ENCODE measurements at regions not wholly inside any gene's neighbourhood (a gene's known extent, or its start where the extent isn't known, plus 50 kb on each side); places are given as distances from the start of the nearest gene placed in this dataset.

DNA sequence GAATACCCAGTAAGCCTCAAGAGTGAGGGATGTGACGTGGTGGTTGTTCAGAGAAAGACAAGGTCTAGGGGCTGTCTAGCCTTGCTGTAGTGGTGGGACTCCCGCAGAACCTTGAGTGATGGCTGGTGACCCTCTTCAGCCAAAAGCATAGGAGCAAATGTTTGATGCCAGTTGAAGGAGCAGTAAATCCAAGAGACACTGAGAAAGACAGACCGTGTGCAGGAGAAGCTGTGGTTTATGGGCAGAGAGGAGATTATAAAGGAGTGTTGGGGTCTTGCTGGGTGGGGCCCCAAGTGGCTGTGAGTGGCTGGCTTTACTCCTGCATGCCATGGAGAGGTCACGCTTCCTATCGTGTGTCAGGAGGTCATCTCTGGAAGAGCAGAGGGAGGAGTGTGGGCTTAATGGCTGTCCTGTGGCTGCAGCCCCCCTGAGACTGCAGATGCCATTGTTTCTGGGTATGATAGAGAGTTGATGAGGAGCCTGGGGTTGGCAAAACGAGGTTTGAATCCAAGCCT is 152.0 kb upstream of the CCND2 start:
- Histone ChIP-seq H3K4me3 (replicated peaks in 1 of 3; ENCODE audit: insufficient read depth in 1 of 3, low read depth in 1 of 3, low read length in 3 of 3) (no peak overlapping the region), H3K27me3 (ENCODE audit: control insufficient read depth in 2 of 2, insufficient read depth in 2 of 2, low read length in 2 of 2) (no peaks in the 10 kb centered on the region), H3K9me1 (replicated peaks; ENCODE audit: control insufficient read depth, extremely low read depth, insufficient read depth, low read length) (no peaks in the 10 kb centered on the region), H4K20me1 (replicated peaks; ENCODE audit: control insufficient read depth, extremely low read depth, insufficient read depth, low read length) (no peaks in the 10 kb centered on the region), H3K9me3 (replicated peaks; ENCODE audit: control insufficient read depth, insufficient read depth, low read length) (no peaks in the 10 kb centered on the region), H3K79me2 (ENCODE audit: control insufficient read depth, insufficient read depth, low read length) (no peaks in the 10 kb centered on the region), H3K4me1 (ENCODE audit: control insufficient read depth, extremely low read depth, insufficient read depth, low read length) (no peaks in the 10 kb centered on the region), H3K9ac (replicated peaks; ENCODE audit: extremely low read depth, insufficient read depth, low read length) (no peak overlapping the region), H3K36me3 (ENCODE audit: control insufficient read depth in 2 of 2, extremely low read depth in 1 of 2, insufficient read depth in 2 of 2, low read length in 2 of 2) (no peaks in the 10 kb centered on the region), H3K4me2 (ENCODE audit: insufficient read depth, low read length) (no peak overlapping the region), H3K27ac (ENCODE audit: insufficient read depth, low read depth, low read length) (no peak overlapping the region), H2AFZ (ENCODE audit: low read depth, low read length) (no peak overlapping the region)
- ChIA-PET POLR2A (no interaction called here), CTCF (no interaction called here)
- BruUV-seq (replicated peaks) = no TSS peak
- intact Hi-C loops (cut with micrococcal nuclease) = no loop called here
- FAIRE-seq (no peak), DNase-seq (ENCODE audit: low read depth, low spot score) (no peak)
- dilution Hi-C loops (cut with MboI; ENCODE audit: extremely low pct_ligation_motif_present, low sequenced_read_pairs) = no loop called here
- TF ChIP-seq POLR2A (IDR thresholded peaks at IDR 0.05; ENCODE audit: low read depth, low read length) (no peak), GATA2 (IDR thresholded peaks at IDR 0.05; ENCODE audit: insufficient read depth, insufficient read length, low read depth, low read length) (no peak), JUN (IDR thresholded peaks at IDR 0.05; ENCODE audit: borderline replicate concordance, insufficient read depth, insufficient read length, low read depth) (no peak), CTCF (IDR thresholded peaks at IDR 0.05; ENCODE audit: extremely low read depth in 1 of 2, insufficient read depth in 1 of 2, low read depth in 1 of 2, low read length in 2 of 2) (no peak)

GRCh38 chr12:4120316-4120917 is 153.1 kb upstream of the CCND2 start:
- H4K20me1 ChIP-seq (replicated peaks; ENCODE audit: control insufficient read depth, extremely low read depth, insufficient read depth, low read length) = no peaks in the 10 kb centered on the region
- TF ChIP-seq POLR2A (IDR thresholded peaks at IDR 0.05; ENCODE audit: low read depth, low read length) = no peak
- no peak for TF ChIP-seq JUN (IDR thresholded peaks at IDR 0.05; ENCODE audit: borderline replicate concordance, insufficient read depth, insufficient read length, low read depth)
- no peak for TF ChIP-seq CTCF (IDR thresholded peaks at IDR 0.05; ENCODE audit: extremely low read depth in 1 of 2, insufficient read depth in 1 of 2, low read depth in 1 of 2, low read length in 2 of 2)
- TF ChIP-seq, protein P1, sequence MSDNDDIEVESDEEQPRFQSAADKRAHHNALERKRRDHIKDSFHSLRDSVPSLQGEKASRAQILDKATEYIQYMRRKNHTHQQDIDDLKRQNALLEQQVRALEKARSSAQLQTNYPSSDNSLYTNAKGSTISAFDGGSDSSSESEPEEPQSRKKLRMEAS (IDR thresholded peaks at IDR 0.05; ENCODE audit: insufficient read depth, insufficient read length) = no peak
- ChIA-PET CTCF (no interaction called here), POLR2A (no interaction called here)
- H3K9me3 ChIP-seq (replicated peaks; ENCODE audit: control insufficient read depth, insufficient read depth, low read length) = no peaks in the 10 kb centered on the region
- DNase-seq (ENCODE audit: low read depth, low spot score) (no peak), FAIRE-seq (no peak)
- BruUV-seq (replicated peaks) = no TSS peak
- H3K4me3 ChIP-seq (replicated peaks in 1 of 3; ENCODE audit: insufficient read depth in 1 of 3, low read depth in 1 of 3, low read length in 3 of 3) = no peak overlapping the region
- H3K27me3 ChIP-seq (ENCODE audit: control insufficient read depth in 2 of 2, insufficient read depth in 2 of 2, low read length in 2 of 2) = no peaks in the 10 kb centered on the region
- H3K4me2 ChIP-seq (ENCODE audit: insufficient read depth, low read length) = no peak overlapping the region
- H3K9ac ChIP-seq (replicated peaks; ENCODE audit: extremely low read depth, insufficient read depth, low read length) = no peak overlapping the region
- dilution Hi-C loops (cut with MboI; ENCODE audit: extremely low pct_ligation_motif_present, low sequenced_read_pairs) (no loop called here), intact Hi-C loops (cut with micrococcal nuclease) (no loop called here)
- H2AFZ ChIP-seq (ENCODE audit: low read depth, low read length) = no peak overlapping the region
- H3K79me2 ChIP-seq (ENCODE audit: control insufficient read depth, insufficient read depth, low read length) = no peaks in the 10 kb centered on the region
- no peaks in the 10 kb centered on the region for H3K9me1 ChIP-seq (replicated peaks; ENCODE audit: control insufficient read depth, extremely low read depth, insufficient read depth, low read length)
- H3K4me1 ChIP-seq (ENCODE audit: control insufficient read depth, extremely low read depth, insufficient read depth, low read length) = no peaks in the 10 kb centered on the region
- H3K36me3 ChIP-seq (ENCODE audit: control insufficient read depth in 2 of 2, extremely low read depth in 1 of 2, insufficient read depth in 2 of 2, low read length in 2 of 2) = no peaks in the 10 kb centered on the region
- H3K27ac ChIP-seq (ENCODE audit: insufficient read depth, low read depth, low read length) = no peak overlapping the region

Measured in endothelial cell of umbilical vein (primary cell).